ENCODE measurements at regions not wholly inside any gene's neighbourhood (a gene's known extent, or its start where the extent isn't known, plus 50 kb on each side); places are given as distances from the start of the nearest gene placed in this dataset.

- no peak for TF ChIP-seq CTCF (IDR thresholded peaks at IDR 0.05; ENCODE audit: borderline replicate concordance, extremely low read depth, low read length, poor library complexity, severe bottlenecking)
- TF ChIP-seq EZH2 (IDR thresholded peaks at IDR 0.05; ENCODE audit: borderline replicate concordance, low read depth, low read length, severe bottlenecking), result no peak
These were observed 84.7 kb upstream of the ETS2 start for GRCh38 chr21:38721055-38721454.

Measured in DND-41 (cell line).